Ovary (tissue), 3 donors: ENCODE measurements at regions not wholly inside any gene's neighbourhood (a gene's known extent, or its start where the extent isn't known, plus 50 kb on each side); places are given as distances from the start of the nearest gene placed in this dataset.

ENCODE experiments used
- CTCF ChIP-seq, 3 donors: fragments of 450-650 bp in 2 of 3; fragments of 200-600 bp in 1 of 3; IDR thresholded peaks; one replicate each; pipeline versions ENCODE4 v1.5.1 to v1.8.0; 2016 to 2022; ENCODE audit warnings: antibody characterized with exemption in 3 of 3, mild to moderate bottlenecking in 1 of 3
- EP300 ChIP-seq: sonication (generic); formaldehyde crosslinking; IDR thresholded peaks from one replicate; pipeline ENCODE4 v1.6.1; 2017; ENCODE audit warnings: antibody characterized with exemption
- POLR2A ChIP-seq: fragments of 450-650 bp; IDR thresholded peaks from one replicate; pipeline ENCODE4 v1.6.1; 2017; ENCODE audit warnings: antibody characterized with exemption, mild to moderate bottlenecking, moderate library complexity
- donor health status: DM: no; HTN: no; CAD: no.

GRCh38 chr4:108449129-108449528, 171.2 kb upstream of the RPL34 start:
- TF ChIP-seq EP300 (no peak), CTCF (IDR thresholded peaks at IDR 0.05) (no peak), POLR2A (no peak)
